DMS114 treated with DMSO at 0.1 percent for 48 hours (cell line): ENCODE measurements at regions not wholly inside any gene's neighbourhood (a gene's known extent, or its start where the extent isn't known, plus 50 kb on each side); places are given as distances from the start of the nearest gene placed in this dataset.

Source experiments
- DNase-seq: peaks from one replicate; lab custom pipeline; 2025; ENCODE audit not compliant: unreplicated experiment; lab: John Stamatoyannopoulos, UW

DNA sequence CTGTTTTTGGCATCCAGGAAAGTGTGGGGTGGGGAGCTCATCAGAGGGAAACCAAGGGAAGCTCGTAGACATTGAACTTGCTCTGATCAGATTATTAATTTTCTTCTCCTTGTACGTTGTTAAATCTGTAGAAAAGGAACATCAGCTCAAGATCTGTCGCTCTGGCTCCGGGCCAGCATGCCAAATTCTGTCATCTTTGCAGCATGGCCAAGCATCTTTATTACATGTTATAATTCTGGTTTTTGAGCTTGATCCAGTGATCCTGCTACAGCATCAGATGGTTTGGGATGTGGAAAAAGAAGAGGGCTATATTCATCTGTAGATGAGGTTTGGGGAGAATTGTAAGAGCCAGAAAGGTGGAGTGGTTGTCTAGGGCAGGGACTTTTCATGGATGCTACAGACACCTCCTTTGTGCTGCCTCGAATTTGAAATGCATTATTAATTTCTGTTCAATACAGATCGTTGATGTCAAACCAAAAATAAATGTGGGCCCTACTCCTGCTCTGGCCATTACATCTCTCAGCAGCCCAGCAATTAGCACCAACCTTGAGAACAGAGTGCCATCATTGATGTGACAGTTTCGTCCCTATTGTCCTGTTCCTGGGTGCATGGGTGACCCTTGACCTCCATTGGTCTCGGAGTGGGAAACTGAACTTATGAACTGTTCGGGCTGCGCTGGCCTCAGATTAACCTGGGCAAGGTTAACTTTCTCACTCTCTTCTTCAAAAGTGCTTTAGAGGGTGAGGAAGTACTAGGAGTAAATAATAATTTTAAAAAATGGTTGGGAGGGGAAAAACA lies 250.8 kb downstream of the SOX4 start:
- DNase-seq: no peak

DNA sequence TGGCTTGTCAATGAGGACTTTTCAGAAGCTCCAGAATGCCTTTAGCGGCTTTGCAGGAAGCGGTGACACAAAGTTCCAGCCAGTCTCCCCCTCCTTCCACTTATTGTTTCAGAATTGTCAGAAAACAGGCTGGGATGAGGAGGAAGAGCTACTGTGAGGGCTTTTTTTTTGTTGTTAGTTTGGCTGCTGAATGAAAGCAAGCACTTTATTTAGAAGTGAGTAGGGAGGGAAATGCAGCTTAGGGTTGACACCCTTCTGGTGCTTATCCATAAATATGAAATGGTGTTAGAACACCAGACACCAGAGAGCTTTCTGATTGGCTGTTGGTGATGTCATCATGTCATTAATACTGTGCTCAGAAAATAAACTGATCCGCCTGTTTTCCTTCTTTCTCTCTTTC lies 251.5 kb downstream of the SOX4 start:
- DNase-seq: no peak

DNA sequence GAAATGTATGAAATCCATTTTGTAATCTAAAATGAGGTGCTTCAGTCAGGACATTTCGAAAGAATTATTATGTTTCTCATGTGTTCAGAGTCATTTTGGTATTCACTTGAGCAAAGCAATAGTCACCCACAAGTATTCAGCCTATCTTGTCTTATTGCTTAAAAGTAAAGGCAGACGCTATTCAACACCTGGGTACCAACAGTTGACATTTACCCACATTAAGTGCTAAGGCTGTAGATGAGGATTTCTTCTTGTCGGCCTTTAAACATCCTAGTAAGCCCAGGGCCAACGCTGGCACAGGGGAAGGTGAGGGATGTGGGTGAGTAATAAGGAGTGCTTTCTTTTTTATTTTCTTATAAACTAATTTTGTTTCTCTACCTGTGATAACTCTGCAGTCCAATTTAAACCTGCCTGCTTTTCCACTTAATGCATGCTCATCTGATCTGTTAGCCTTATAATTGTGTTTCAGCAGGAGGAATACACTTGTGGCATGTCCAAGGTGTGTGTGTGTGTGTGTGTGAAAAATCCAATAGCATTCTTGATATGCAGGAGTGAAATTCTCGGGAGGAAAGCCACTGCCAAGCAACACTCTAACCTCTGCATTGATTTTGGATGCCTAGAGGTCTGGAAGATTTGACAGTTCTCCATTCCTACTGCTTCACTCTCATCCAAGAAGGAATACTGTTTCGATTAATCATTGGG lies 252.0 kb downstream of the SOX4 start:
- no peak for DNase-seq

DNA sequence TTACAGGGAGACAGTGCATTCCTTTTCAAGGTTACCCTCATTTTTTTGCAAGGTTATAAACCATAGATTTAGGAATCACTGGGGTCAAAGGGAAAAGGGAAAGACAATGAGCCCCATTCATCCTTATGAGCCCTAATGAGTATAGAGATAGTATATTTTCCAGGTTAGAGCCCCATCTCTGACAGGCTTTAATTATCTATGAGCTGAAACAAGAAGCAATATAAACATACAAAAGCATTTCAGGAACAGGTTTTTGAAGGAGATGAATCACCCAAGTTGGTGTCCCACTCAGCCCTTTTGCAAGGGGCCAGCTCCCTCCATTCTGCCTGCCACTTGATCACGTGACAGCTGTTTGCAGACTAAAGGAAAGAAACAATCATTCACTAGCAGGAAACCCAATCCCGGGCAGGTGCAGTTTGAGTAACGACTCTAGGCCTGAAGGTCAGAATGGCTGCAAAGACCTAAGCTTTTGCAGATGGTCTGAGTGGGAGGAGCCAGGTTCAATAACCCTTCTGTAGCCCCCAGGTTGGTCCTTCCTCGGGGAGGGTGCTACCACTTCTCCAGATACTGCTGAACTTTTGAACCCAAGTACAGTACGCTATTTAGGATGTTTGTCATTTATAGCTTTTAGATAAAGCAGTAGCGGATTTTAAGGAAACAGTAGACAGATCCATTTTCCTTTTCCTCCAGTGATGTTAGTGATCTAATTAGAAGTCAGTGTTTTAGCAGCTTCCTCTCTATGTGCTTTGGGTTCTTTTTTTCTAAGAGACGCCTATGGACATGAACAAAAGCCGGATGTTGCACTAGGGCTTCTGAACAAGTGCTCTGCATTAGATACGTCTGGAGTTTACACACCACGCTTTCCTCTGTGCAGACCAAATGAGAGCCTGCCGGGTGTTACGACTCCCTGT lies 253.2 kb downstream of the SOX4 start:
- DNase-seq: no peak

DNA sequence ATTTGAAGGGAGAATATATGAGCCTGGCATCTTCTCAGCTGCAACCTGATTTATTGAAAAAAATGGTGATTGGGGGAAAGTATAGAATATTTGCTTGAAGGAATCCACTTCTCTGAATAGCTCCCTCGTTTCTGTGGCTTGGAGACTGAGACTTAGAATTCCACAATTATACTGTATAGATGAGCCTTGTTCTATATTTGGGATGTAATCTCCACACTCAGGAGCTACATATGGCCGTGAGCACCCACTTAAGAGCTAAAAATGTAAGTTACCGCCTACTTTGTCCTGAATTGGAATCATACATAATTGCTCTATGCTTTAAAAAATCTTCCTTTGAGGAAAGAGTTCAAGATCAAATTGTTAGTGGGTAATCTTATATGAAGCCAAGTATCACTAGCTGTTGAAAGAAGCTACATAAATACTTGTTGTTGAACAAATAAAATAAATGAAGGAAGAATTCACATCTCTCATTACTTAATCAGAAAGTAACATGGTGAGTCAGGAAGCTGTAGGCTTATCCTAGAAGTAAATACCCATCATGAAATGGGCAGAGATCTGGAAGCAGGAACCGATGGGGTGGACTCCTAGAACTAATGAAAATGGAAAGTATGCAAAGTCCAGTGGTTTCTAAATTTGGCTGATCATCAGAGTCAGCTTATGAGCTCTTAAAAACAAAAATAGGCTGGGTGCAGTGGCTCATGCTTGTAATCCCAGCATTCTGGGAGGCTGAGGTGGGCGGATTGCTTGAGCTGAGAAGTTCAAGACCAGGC lies 254.3 kb downstream of the SOX4 start:
- DNase-seq: no peak

DNA sequence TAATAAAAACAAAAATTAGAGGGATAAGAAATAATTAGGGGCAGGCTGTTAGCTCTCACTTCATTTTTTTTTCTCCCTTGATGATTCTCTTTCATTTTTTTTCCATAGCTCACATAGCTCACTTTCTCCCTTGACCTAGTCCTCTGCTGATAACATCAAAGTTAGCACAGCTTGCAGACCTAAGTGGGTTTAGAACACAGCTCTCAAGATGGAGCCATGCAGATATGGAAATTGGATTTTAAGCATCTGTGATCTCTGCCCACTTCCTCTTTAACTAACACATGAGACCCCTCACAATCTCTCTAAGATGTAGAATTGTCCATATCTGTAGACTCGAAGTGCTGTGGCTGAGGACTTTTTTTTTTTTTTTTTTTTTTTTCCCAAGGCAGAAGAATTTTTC lies 257.1 kb downstream of the SOX4 start:
- DNase-seq: no peak

DNA sequence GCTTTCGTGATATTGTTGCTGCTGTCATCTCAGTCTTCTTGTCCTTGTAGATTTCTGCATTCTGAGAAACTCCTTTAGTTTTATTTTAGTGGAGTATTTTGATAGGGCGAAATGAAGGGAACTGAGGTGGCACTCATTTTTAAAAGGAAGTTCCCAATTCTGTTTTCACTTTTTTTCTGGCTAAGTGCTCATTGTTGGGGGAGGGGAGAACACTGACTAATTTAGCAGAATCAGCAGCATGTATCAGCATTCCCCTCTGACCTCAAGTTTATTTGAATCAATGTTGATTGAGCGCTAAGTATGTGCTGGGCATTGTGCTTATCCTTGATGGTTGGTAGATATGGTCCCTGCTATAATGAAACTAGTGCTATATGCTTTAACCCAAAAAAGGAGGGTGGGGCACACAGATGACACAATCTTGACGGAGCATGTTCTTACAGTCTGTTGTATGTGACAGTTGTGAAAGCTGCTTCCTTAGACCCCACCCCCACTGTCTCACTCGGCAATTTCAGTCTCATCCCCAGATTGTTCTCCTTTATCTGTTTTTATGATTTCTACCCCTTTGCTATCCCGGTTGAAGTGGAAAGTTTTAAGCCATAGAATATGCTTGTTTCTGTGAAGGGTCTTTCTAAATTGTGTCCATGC lies 262.4 kb downstream of the SOX4 start:
- DNase-seq: no peak

DNA sequence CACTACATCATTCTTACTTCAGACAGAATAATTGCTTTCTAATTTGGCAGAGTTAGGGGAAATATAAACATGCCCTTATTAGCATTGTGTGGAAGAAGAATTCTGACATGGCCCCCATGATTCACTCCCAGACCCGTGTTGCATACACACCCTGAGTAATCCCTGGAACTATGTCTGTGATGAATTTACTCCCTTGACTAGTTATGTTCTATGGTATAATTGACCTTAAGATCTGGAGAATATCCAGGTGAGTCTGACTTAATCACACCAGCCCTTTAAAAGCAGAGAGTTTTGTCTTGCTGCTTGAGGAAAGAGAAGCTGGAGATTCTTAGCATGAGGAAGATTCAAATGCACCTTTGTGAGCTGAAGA lies 262.9 kb downstream of the SOX4 start:
- DNase-seq: no peak

DNA sequence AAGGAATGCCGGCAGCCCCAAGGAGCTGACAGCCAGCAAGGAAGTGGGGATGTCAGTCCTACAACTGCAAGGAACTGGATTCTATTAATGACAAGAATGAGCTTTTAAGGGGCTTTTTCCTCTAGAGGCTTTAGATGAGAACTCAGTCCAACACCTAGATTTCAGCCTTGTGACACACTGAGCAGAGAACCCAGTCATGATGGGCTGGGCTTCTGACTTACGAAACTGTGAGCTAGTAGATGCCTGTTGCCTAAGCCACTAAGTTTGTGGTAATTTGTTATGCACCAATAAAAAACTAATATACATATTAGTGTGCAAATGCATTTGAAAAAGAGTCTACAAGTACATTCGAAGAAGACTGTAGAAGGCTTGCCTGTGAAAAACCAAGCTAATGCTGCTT lies 263.3 kb downstream of the SOX4 start:
- no peak for DNase-seq

DNA sequence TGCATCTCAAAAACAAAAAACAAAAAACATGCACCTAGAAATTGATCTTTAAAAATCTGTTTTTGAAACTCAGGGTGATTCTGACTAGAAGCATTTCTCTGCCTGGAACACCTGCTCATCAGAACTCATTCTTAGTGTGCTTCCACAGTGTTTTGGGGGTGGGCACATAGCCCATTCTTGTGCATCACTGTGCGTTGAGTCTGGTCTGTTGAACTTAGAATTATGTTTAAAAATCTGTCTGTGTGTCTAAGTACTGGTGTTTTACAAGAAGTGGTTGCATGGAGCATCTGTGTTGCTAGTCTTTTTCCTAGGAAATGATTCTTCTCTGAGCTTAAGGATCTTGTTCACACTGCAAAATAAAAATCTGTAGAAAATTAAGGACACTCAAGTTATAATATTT lies 264.5 kb downstream of the SOX4 start:
- no peak for DNase-seq

DNA sequence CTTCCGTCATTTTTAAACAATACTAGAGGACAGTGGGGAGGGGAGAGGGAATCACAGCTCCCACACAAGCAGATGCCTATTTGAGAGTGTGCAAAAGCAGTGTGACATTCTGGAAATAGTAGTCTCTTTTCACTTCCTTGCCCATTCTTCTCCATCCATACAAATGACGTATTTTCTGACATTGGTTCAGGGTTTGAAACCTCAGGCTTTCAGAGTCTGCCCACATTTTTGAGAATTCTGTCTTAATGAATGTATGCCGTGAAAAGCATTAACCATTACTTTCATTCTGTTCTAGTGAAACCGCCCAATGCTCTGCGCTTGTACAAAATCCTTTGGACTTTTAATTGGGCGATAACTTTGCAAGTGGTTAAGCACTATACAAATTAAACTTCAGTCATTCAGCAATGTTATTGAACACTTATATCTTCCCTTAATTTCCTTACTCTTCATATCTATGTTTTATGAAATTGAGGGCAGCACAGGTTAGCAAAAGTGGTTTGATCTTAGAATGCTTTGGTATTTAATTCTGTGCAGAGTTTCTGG lies 265.7 kb downstream of the SOX4 start:
- DNase-seq: no peak

DNA sequence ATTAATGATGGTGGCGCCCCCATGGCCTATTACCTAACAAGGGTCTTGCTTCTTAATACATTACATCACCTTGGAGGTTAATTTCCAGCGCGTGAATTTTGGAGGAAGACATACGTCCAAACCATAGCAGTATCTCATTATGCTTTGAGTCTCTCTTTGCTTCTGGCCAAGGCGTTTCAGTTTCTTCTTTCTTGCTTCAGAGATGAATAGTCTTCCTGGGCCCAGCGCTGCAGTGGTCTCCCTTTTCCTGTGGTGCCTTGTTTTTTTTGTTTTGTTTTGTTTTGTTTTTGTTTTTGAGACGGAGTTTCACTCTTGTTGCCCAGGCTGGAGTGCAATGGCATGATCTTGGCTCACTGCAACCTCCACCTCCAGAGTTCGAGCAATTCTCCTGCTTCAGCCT lies 268.4 kb downstream of the SOX4 start:
- DNase-seq: no peak

DNA sequence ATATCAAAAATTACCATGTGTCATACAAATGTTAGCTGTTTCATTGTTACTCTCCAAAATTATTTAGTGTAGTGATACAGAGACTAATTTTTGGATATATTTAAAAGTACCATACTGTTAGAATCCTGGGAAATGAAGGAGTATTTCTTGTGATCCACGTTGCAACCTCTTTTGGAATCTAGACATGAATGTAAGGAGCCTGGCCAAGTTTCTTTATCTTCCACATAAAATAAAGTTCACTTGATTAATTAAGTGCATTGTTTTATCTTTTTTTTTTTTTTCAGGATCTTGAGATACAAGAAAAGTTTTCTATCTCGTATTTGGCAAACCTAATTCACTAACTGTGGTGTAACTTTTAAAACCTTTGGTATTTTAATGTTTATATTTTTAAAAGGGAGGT lies 270.7 kb downstream of the SOX4 start:
- DNase-seq: no peak

DNA sequence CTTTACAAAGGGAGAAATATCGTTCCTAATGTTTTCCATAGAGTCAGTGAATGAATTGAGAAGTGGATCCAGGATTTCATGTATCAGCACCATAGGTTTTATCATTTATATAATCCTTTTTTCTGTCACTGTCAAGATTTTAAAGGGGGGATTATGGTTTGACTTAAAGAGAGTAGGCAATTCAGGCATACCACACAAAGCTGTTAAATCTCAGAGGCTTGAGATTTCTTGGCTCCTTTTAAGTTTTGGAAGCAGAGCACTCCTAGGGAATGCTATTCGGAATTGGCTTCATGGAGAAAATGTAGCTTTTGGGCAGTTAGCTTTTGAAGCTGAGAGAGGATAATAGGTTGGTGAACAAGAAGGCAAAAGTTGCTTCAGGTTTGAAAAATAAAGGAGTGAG lies 274.7 kb downstream of the SOX4 start:
- no peak for DNase-seq

DNA sequence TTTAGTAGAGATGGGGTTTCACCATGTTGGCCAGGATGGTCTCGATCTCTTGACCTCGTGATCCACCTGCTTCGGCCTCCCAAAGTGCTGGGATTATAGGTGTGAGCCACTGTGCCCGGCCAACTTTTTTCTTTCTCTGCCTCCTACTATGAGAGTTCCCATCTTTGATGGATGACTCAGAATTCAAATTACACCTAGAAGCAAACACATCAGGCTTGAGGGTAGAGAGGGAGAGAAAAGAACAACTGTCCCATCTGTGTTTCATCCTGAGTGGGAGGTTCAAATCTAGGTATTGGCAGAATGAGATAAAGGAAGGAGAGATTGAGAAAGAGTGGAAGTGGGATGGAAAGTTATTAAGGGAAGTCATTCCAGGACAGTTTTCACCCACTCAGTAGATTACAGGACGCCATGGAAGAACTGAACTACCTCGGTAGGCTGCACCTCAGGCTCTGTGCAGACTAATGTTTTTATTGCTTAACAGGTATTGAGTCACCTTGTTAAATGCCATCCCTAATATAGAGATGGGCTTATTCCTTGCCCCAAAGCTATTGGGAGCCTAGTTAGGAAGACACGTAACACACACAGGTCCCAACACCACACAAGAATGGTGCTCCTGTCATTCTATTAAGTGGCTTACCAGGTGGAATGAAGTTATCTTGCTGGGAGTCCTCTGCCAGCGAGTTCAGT lies 275.7 kb downstream of the SOX4 start:
- DNase-seq: no peak

DNA sequence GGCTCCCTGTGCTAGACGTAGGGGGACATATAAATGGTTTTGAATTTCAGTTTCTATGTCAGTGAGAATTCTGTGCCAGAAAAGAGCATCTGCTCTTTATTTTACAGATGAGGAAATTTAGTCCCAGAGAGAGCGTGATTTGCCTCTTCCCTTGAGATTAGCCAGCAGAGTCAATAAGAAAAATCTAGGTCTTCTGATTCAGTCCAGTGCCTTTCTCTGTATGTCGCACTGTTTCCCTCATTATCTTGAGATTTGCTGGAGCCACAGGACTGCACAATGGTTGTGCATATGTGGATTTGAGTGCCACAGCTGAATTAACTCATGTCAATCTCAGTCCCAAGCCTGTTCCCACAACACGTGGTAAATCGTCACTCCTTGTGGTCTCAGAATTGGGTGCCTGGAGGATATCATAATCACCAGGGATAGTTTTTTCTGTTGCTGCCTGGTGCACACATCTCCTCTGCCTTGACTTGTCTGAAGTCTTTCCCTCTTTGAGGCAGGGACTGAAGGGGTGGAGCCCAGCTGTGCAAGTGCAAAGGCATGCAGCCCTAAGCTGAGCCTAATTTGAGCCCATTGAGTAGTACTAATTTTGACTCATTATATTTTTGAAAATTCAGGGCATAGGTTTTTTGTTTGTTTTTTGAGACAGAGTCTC lies 276.7 kb downstream of the SOX4 start:
- no peak for DNase-seq

DNA sequence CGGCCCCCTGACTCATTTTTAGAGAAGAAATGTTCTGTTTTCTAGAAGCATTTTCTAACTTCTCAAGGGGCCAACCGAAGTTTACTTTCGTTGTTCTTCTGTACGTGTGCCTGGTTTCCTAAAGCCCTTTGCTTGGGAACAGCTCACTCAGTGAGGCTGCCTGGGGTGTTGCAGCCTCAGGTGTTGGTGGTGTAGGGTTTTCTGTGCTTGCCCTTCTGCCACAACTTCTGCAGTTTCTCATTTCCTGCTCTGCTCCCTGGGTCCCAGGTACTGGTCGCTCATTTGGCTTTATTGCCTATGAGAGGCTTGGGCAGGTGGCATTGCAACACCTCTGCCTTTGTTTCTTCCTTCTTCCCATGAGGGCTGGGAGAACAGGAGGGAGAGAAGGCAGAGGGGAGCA lies 278.3 kb downstream of the SOX4 start:
- DNase-seq: no peak

DNA sequence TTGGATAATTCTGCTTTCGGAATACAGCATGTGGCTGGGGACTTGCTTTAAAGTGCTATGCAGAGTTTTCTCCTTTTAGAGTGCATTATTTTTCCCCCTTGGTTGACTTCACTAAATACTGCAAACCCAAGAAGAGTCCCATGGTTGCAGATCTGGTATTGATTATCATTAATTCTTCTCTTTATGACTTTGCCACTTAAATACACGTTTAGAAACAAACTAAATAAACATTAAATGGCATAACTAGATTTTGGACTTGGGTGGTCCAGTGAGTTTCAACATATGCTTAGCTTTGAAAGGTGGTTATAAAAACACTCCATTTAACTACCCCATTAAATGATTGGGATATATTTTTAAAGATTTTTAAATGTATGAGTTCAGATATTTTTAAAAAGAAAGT lies 279.2 kb downstream of the SOX4 start:
- no peak for DNase-seq

DNA sequence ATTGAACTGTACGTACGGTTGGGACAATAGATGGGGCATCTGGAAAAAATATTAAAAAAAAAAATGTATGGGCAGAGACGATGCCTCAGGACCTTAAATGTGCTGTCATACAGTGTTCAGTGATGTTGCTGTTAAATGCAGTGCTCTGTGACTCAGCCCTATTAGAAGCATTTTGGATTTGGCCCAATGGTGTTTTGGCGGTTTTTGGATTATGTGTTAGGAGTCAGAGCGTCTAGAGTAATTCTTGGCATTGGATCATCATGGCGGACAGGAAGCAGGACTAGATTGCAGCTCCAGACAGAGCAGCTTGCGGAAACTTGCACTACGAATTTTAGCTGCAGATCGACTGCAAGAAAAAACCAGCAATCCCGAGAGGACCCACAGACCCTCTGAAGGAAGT lies 280.0 kb downstream of the SOX4 start:
- DNase-seq: no peak
